Neuron (in vitro differentiated cells): ENCODE measurements at regions not wholly inside any gene's neighbourhood (a gene's known extent, or its start where the extent isn't known, plus 50 kb on each side); places are given as distances from the start of the nearest gene placed in this dataset.
"Not testable (repeated sequence)": the region's sequence is repeated elsewhere in the genome, so short reads cannot be mapped to it uniquely, and the experiment has no call there.

Source experiments
- H2AFZ ChIP-seq: one replicate; pipeline ENCODE4 v1.6.1; 2013; ENCODE audit warnings: low read depth, mild to moderate bottlenecking, inconsistent platforms, low read length, moderate library complexity
- H3K27me3 ChIP-seq: one replicate; pipeline ENCODE4 v1.6.1; 2013; ENCODE audit warnings: low read length; ENCODE audit not compliant: insufficient read depth
- H3K36me3 ChIP-seq: one replicate; pipeline ENCODE4 v1.6.1; 2013; ENCODE audit warnings: low read length; ENCODE audit not compliant: insufficient read depth
- H3K4me1 ChIP-seq: one replicate; pipeline ENCODE4 v1.6.1; 2013; ENCODE audit warnings: low read length; ENCODE audit not compliant: insufficient read depth
- H3K4me3 ChIP-seq: 2 replicates; pipeline ENCODE4 v1.5.1; 2013; ENCODE audit warnings: mild to moderate bottlenecking, low read length, moderate library complexity
- H3K9me3 ChIP-seq: one replicate; pipeline ENCODE4 v1.6.1; 2013; ENCODE audit warnings: low read length

- H3K27me3 ChIP-seq = no peaks in the 10 kb centered on the region
- H3K9me3 ChIP-seq = no peaks in the 10 kb centered on the region
- H3K36me3 ChIP-seq = no peaks in the 10 kb centered on the region
- no peak overlapping the region for H2AFZ ChIP-seq
- H3K4me3 ChIP-seq = no peak overlapping the region
- H3K4me1 ChIP-seq = peaks cover 7% of the 10 kb centered on the region
Measured at GRCh38 chr3:171977860-171978259, 61.5 kb upstream of the FNDC3B start.

DNA sequence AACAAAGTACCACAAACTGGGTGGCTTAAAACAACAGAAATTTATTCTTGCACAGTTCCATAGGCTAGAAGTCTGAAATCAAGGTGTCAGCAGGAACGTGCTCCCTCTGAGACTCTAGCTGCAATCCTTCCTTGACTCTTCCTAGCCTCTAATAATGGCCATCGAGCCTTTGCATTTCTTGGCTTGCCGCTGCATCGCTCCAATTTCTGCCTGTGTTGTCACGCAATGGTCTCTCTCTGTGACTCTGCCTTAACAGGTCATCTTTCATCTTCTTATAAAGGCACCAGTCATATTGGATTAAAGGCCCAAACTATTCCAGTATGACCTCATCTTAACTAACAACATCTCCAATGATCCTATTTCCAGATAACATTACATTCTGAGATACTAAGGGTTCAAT is 61.0 kb upstream of the FNDC3B start:
- no peaks in the 10 kb centered on the region for H3K36me3 ChIP-seq
- no peak overlapping the region for H2AFZ ChIP-seq
- H3K27me3 ChIP-seq = no peaks in the 10 kb centered on the region
- H3K4me1 ChIP-seq = peaks cover 7% of the 10 kb centered on the region
- H3K4me3 ChIP-seq = no peak overlapping the region
- no peaks in the 10 kb centered on the region for H3K9me3 ChIP-seq

DNA sequence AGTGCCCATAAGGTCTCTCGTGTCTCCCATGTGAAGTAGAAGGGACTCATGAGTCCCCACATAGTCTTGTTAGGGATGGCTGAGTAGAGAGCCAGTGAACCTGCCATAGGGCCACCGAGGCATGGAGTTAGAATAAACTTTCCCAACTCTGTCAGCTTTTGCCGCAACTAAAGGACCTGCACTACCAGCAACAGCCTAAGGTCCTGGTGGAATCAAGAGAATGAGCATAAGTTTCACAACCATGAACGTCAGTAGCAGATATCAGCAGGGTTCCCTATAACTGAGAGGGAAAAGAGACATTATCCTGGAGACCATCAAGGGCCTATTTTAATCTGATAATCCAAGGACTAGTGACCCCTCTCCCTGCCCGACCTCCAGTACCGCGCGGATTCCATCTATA is 60.3 kb upstream of the FNDC3B start:
- no peak overlapping the region for H3K4me3 ChIP-seq
- no peaks in the 10 kb centered on the region for H3K27me3 ChIP-seq
- peaks cover 7% of the 10 kb centered on the region for H3K4me1 ChIP-seq
- H2AFZ ChIP-seq = no peak overlapping the region
- H3K36me3 ChIP-seq = no peaks in the 10 kb centered on the region
- no peaks in the 10 kb centered on the region for H3K9me3 ChIP-seq

DNA sequence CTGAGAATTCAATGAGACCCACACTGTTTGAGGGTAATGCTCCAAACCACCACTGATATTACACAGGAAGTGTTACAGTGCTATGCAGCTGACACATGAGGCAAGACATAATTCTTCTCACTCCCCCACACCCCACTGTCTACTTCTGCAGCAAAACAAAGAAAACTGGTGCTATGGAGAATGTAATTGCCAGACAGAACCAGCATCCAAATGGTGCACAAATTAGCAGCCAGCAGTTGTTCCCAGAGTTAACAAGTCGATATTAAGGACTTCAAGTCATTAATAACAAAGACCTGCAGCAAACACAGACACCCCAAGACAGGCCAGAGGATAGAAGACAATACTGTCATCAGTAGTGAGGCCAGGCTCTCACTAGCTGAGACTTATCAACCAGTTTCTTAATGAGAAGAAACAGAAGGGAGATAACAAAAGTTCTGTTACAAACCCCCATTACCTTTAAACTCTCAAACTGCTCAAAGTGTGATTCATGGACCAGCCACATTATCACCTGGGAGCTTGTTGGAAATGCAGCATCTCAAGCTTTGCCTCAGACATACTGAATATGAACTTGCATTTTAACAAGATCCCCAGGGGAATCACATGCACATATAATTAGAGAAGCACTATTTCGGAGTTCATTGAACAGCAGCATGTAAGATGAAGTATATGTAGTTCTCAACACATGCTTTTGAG is 58.7 kb upstream of the FNDC3B start:
- no peak overlapping the region for H3K4me3 ChIP-seq
- H2AFZ ChIP-seq = no peak overlapping the region
- H3K27me3 ChIP-seq = no peaks in the 10 kb centered on the region
- H3K9me3 ChIP-seq = no peaks in the 10 kb centered on the region
- no peaks in the 10 kb centered on the region for H3K4me1 ChIP-seq
- H3K36me3 ChIP-seq = no peaks in the 10 kb centered on the region

- no peak overlapping the region for H3K4me3 ChIP-seq
- no peaks in the 10 kb centered on the region for H3K36me3 ChIP-seq
- H2AFZ ChIP-seq = no peak overlapping the region
- H3K9me3 ChIP-seq = no peaks in the 10 kb centered on the region
- no peaks in the 10 kb centered on the region for H3K4me1 ChIP-seq
- no peaks in the 10 kb centered on the region for H3K27me3 ChIP-seq
Measured at GRCh38 chr3:171981271-171981605, 58.1 kb upstream of the FNDC3B start.

- H3K36me3 ChIP-seq = no peaks in the 10 kb centered on the region
- no peak overlapping the region for H3K4me3 ChIP-seq
- H2AFZ ChIP-seq = no peak overlapping the region
- no peaks in the 10 kb centered on the region for H3K9me3 ChIP-seq
- H3K27me3 ChIP-seq = no peaks in the 10 kb centered on the region
- H3K4me1 ChIP-seq = no peaks in the 10 kb centered on the region
Measured at GRCh38 chr3:171982828-171983227, 56.5 kb upstream of the FNDC3B start.

DNA sequence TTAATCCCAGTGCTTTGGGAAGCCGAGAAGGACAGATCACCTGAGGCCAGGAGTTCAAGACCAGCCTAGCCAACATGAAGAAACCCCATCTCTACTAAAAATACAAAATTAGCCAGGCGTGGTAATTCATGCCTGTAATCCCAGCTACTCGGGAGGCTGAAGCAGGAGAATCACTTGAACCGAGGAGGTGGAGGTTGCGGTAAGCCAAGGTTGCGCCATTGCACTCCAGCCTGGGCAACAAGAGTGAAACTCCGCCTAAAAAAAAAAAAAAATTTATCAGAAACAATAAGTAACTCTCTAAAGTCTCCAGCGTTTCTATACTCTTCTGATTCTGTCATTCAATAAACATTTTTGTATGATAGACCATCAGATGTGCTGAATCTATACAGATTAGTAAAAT is 55.7 kb upstream of the FNDC3B start:
- not testable (repeated sequence) for H3K27me3 ChIP-seq, H2AFZ ChIP-seq, H3K4me1 ChIP-seq, H3K36me3 ChIP-seq, H3K9me3 ChIP-seq, H3K4me3 ChIP-seq

DNA sequence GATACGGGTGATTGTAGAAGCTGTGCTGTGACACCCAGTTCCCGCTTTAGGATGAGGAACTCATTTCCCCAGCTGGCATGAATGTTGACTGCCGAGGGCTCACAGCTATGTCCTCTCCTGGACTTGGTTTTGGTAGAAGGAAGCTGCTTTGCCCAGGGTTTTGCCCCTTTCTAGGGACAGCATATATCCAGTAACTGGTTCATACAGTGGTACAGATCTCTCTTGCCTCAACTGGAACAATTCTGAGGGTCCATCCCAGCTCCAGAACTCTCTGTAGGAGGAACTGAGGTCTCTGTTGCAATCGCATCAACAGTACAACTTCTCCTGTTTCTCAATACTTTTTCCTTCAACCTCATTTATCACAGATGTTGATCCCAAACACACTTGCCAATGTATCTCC is 54.5 kb upstream of the FNDC3B start:
- Histone ChIP-seq H3K36me3 (no peaks in the 10 kb centered on the region), H3K27me3 (no peaks in the 10 kb centered on the region), H3K4me1 (no peaks in the 10 kb centered on the region), H3K4me3 (no peak overlapping the region), H3K9me3 (no peaks in the 10 kb centered on the region), H2AFZ (no peak overlapping the region)

DNA sequence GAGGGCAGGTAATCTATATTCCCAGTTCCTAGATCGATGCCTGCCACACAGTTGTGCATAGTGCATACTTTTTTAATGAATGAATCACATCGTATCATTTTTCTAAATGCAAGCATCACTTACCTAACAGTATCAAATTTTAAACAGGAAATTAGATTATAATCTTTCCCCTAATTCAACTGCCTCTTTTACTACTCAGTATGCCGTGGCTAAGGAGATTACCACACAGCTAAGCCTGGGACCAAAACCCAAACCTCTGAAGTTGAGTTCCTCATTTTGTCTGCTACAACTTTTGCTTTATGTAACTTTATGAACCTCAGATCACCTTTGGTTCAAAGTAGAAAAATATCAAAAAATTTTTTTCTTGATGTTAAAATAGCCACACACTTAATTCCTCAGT is 53.2 kb upstream of the FNDC3B start:
- Histone ChIP-seq H3K27me3 (no peaks in the 10 kb centered on the region), H3K36me3 (no peaks in the 10 kb centered on the region), H3K4me3 (no peak overlapping the region), H2AFZ (no peak overlapping the region), H3K4me1 (no peaks in the 10 kb centered on the region), H3K9me3 (no peaks in the 10 kb centered on the region)

- Histone ChIP-seq H3K36me3 (no peaks in the 10 kb centered on the region), H2AFZ (no peak overlapping the region), H3K4me3 (no peak overlapping the region), H3K9me3 (no peaks in the 10 kb centered on the region), H3K4me1 (no peaks in the 10 kb centered on the region), H3K27me3 (no peaks in the 10 kb centered on the region)
Measured at GRCh38 chr3:171986757-171987518, 52.4 kb upstream of the FNDC3B start.
